ENCODE measurements at regions not wholly inside any gene's neighbourhood (a gene's known extent, or its start where the extent isn't known, plus 50 kb on each side); places are given as distances from the start of the nearest gene placed in this dataset.

DNA sequence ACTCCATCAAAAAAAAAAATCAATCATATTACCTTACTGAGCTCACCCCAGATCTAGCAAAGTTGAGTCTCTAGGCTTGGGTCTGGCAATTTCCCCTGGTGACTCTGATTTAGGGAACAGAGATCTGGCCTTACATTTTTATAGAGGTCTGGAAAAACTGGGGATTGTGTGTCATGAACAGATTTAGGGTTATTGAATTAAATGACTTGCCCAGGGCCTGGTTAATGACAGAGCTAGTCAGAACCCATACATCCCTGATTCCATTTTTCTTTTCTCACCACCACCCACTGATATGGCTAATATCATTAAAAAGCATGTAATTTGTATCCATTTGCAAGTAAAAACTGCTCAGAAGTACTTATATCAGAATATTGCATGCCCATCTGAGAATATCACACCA, 163.4 kb upstream of the OGFRL1 start:
- H3K4me3 ChIP-seq (ENCODE audit: low read depth, poor library complexity, severe bottlenecking), result no peak overlapping the region
- no peak for DNase-seq (ENCODE audit: low spot score in 2 of 2)
- TF ChIP-seq POLR2A (IDR thresholded peaks at IDR 0.05), result no peak
- TF ChIP-seq, protein P1, sequence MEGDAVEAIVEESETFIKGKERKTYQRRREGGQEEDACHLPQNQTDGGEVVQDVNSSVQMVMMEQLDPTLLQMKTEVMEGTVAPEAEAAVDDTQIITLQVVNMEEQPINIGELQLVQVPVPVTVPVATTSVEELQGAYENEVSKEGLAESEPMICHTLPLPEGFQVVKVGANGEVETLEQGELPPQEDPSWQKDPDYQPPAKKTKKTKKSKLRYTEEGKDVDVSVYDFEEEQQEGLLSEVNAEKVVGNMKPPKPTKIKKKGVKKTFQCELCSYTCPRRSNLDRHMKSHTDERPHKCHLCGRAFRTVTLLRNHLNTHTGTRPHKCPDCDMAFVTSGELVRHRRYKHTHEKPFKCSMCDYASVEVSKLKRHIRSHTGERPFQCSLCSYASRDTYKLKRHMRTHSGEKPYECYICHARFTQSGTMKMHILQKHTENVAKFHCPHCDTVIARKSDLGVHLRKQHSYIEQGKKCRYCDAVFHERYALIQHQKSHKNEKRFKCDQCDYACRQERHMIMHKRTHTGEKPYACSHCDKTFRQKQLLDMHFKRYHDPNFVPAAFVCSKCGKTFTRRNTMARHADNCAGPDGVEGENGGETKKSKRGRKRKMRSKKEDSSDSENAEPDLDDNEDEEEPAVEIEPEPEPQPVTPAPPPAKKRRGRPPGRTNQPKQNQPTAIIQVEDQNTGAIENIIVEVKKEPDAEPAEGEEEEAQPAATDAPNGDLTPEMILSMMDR (IDR thresholded peaks at IDR 0.05), result no peak
- intact Hi-C loops (cut with DNase I; ENCODE audit: low total_unique reads), result no loop called here

DNA sequence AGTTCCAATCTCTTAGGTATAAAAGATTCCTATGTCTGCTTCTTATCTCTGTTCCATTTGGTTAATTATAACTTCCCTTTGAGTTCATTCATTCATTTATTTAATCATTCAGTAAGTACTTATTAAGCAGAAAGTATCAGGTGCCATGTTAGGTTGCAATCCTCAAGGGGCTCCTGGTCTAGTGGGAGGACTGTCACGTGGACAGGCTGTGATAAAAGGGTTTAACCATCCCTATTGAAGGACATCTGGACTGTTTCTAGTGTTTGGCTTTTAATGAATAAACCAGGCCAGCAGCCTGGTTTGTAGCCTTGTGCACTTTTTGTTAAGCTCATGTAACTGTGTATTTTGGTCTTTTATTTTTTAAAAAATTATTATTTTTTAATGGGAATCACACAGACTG, 162.1 kb upstream of the OGFRL1 start:
- no peak for TF ChIP-seq POLR2A (IDR thresholded peaks at IDR 0.05)
- TF ChIP-seq, protein P1 (IDR thresholded peaks at IDR 0.05), result no peak
- intact Hi-C loops (cut with DNase I; ENCODE audit: low total_unique reads), result no loop called here
- no peak overlapping the region for H3K4me3 ChIP-seq (ENCODE audit: low read depth, poor library complexity, severe bottlenecking)
- 42 to 52% methylated on average over 1 of the region's 1 CpG for WGBS, 2 donors
- DNase-seq (ENCODE audit: low spot score in 2 of 2), result no peak

DNA sequence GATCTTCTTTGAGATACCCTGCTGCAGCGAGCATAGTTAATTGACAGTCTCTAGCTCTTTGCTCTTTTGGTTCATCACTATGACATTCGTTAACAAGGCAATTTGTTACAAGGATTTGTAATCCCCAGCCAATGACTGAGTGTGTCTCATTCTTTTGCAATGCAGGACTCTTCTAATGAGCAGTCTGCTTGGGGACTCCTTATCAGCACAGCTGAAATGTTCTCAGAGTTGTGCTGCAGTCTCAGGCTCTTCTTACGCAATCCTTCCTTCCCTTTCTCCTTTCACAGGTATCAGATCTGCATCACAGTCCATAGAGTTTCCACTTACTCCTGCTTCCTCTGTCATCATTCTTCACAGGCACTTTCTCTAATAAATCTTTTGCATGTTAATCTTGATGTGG, 161.2 kb upstream of the OGFRL1 start:
- TF ChIP-seq, protein P1 (IDR thresholded peaks at IDR 0.05), result no peak
- intact Hi-C loops (cut with DNase I; ENCODE audit: low total_unique reads), result no loop called here
- 93 to 94% methylated on average over 3 of the region's 3 CpGs for WGBS, 2 donors
- H3K4me3 ChIP-seq (ENCODE audit: low read depth, poor library complexity, severe bottlenecking), result no peak overlapping the region
- DNase-seq (ENCODE audit: low spot score in 2 of 2), result no peak

DNA sequence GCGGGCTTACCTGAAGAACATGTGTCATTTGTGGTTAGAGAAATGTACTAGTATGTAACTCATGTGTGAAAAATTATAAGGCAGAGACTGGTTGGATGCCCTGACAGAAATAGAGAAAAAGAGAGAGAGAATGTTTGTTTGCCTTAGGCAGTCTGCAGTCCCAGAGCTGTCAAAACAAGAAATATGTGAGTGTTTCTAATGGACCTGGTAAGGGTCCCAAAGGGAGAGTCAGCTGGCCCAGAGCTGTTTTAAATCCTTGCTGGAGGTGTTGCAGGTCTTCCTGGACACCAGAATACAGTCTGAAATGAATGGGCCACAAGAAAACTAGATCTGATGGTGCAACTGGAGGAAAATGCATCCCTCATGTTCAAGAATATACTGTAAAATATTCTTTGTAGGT, 158.3 kb upstream of the OGFRL1 start:
- 85 to 91% methylated on average over 1 of the region's 1 CpG for WGBS, 2 donors
- intact Hi-C loops (cut with DNase I; ENCODE audit: low total_unique reads), result no loop called here
- no peak overlapping the region for H3K4me3 ChIP-seq (ENCODE audit: low read depth, poor library complexity, severe bottlenecking)
- no peak for DNase-seq (ENCODE audit: low spot score in 2 of 2)
- no peak for TF ChIP-seq POLR2A (IDR thresholded peaks at IDR 0.05)
- TF ChIP-seq, protein P1 (IDR thresholded peaks at IDR 0.05), result no peak

DNA sequence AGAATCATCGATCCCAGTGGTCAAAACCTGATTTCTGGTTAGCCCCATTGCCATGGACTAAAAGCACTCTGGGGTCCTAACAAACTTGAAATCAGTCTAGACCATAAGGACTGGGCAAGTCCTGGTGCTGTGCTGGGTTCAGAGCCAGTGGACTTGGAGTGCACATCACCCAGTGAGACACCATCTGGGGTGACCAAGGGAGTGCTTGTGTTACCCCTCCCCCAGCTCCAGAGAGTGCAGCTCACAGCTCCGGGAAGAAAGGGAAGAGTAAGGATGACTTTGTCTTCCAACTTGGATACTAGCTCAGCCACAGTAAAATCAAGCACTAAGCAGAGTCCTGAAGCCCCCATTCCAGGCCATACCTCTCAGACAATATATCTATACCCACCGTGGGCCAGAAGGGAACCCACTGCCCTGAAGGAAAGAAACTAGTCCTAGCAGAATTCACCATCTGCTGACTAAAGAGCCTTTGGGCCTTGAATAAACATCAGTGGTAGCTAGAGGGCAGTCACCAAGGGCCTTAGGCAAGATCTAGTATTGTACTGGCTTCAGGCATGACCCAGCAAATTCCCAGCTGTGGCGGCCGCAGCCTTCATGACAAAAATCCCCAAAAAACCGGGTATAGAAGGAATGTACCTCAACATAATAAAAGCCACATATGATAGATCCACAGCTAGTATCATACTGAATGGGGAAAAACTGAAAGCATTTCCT, 153.5 kb upstream of the OGFRL1 start:
- 73 to 80% methylated on average over 6 of the region's 6 CpGs for WGBS, 2 donors
- H3K4me3 ChIP-seq (ENCODE audit: low read depth, poor library complexity, severe bottlenecking), result no peak overlapping the region
- intact Hi-C loops (cut with DNase I; ENCODE audit: low total_unique reads), result no loop called here
- no peak for DNase-seq (ENCODE audit: low spot score in 2 of 2)
- TF ChIP-seq POLR2A (IDR thresholded peaks at IDR 0.05), result no peak
- TF ChIP-seq, protein P1 (IDR thresholded peaks at IDR 0.05), result no peak

DNA sequence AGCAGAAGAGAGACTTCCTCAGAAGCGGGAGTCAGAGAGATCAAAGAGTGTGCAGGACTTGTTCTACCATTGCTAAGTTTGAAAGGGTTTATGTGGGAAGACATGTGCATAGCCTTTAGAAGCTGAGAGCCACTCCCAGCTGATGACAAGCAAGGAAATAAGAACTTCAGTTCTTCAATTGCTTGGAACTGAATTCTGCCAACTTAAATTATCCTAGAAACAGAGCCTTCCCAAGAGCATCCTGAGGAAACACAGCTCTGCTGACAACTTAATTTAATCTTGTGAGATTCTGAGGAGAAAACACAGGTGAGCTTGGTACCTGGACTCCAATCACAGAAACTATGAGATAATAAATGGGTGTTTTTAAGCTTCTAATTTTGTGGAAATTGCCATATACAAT, 150.6 kb upstream of the OGFRL1 start:
- no peak for DNase-seq (ENCODE audit: low spot score in 2 of 2)
- H3K4me3 ChIP-seq (ENCODE audit: low read depth, poor library complexity, severe bottlenecking), result no peak overlapping the region
- intact Hi-C loops (cut with DNase I; ENCODE audit: low total_unique reads), result no loop called here
- 39 to 40% methylated on average over 1 of the region's 1 CpG for WGBS, 2 donors
- TF ChIP-seq POLR2A (IDR thresholded peaks at IDR 0.05), result no peak
- TF ChIP-seq, protein P1 (IDR thresholded peaks at IDR 0.05), result no peak

All from lower leg skin (tissue), 4 donors.